ENCODE measurements at regions not wholly inside any gene's neighbourhood (a gene's known extent, or its start where the extent isn't known, plus 50 kb on each side); places are given as distances from the start of the nearest gene placed in this dataset.

GRCh38 chr12:71283883-71284282, 126.1 kb upstream of the TSPAN8 start:
- CTCF ChIA-PET, result no interaction called here

DNA sequence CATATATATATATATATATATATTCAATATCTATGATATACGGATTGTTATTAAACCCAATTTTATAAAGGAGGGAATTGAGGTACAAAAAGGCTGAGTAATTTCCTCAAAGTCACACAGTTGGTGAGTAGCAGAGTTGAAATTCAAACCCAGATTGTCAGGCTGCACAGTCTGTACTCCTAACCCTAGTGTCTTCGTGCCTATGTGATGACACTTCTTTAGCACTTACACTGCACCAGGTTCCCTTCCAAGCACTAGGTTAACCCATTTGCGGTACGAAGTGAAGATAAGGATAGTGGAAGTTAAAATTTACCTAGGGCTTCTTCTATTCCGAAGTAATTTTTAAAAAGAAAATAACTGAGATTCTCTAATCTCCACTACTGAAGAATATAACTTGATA, 125.1 kb upstream of the TSPAN8 start:
- DNase-seq (no peak), ATAC-seq (no peak)
- CTCF ChIA-PET, result no interaction called here
- H3K36me3 Mint-ChIP-seq (ENCODE audit: low read depth), result no peaks in the 10 kb centered on the region
- H3K27ac Mint-ChIP-seq, result no peak overlapping the region
- intact Hi-C loops (cut with micrococcal nuclease), result no loop called here
- H3K4me3 Mint-ChIP-seq, result no peak overlapping the region
- TF ChIP-seq, protein P1, sequence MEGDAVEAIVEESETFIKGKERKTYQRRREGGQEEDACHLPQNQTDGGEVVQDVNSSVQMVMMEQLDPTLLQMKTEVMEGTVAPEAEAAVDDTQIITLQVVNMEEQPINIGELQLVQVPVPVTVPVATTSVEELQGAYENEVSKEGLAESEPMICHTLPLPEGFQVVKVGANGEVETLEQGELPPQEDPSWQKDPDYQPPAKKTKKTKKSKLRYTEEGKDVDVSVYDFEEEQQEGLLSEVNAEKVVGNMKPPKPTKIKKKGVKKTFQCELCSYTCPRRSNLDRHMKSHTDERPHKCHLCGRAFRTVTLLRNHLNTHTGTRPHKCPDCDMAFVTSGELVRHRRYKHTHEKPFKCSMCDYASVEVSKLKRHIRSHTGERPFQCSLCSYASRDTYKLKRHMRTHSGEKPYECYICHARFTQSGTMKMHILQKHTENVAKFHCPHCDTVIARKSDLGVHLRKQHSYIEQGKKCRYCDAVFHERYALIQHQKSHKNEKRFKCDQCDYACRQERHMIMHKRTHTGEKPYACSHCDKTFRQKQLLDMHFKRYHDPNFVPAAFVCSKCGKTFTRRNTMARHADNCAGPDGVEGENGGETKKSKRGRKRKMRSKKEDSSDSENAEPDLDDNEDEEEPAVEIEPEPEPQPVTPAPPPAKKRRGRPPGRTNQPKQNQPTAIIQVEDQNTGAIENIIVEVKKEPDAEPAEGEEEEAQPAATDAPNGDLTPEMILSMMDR (IDR thresholded peaks at IDR 0.05), result no peak
- POLR2A ChIA-PET, result no interaction called here
- peaks cover 3% of the 10 kb centered on the region for H3K9me3 Mint-ChIP-seq
- H3K4me1 Mint-ChIP-seq (ENCODE audit: low read depth), result no peaks in the 10 kb centered on the region
- H3K27me3 Mint-ChIP-seq, result no peaks in the 10 kb centered on the region

More at GRCh38 chr12:71283883-71284282, 126.1 kb upstream of the TSPAN8 start:
- POLR2A ChIA-PET, result no interaction called here
- Mint-ChIP-seq H3K4me3 (no peak overlapping the region), H3K27me3 (no peaks in the 10 kb centered on the region), H3K27ac (no peak overlapping the region), H3K36me3 (ENCODE audit: low read depth) (no peaks in the 10 kb centered on the region), H3K4me1 (ENCODE audit: low read depth) (no peaks in the 10 kb centered on the region), H3K9me3 (peaks cover 4% of the 10 kb centered on the region)
- TF ChIP-seq, protein P1 (IDR thresholded peaks at IDR 0.05), result no peak
- DNase-seq (no peak), ATAC-seq (no peak)
- intact Hi-C loops (cut with micrococcal nuclease), result no loop called here

DNA sequence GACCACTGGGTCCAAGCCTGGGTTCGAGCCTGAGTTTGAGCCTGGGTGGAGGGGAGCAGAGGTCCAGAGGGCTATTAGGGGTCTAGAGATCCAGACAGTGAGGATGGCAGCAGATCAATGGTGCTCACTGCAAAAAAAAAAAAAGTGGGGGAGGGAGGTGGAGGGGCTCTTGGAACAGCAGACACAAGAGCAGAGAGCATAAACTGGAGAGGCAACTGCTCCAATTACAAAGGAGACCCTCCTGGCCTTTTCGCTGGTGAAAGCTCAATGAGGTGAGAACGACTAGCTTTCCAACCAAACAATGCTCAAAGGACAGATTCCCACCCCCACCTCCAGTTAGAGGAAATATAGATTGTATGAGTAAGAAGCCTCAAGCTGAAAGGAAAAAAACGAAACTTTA, 124.2 kb upstream of the TSPAN8 start:
- H3K9me3 Mint-ChIP-seq, result peaks cover 3% of the 10 kb centered on the region
- POLR2A ChIA-PET, result no interaction called here
- no peak for ATAC-seq

GRCh38 chr12:71281425-71281824, 123.6 kb upstream of the TSPAN8 start:
- intact Hi-C loops (cut with micrococcal nuclease), result no loop called here
- POLR2A ChIA-PET, result no interaction called here
- DNase-seq (no peak), ATAC-seq (no peak)
- CTCF ChIA-PET, result no interaction called here
- TF ChIP-seq, protein P1 (IDR thresholded peaks at IDR 0.05), result no peak
- H3K4me1 Mint-ChIP-seq (ENCODE audit: low read depth), result no peaks in the 10 kb centered on the region
- H3K9me3 Mint-ChIP-seq, result peaks cover 3% of the 10 kb centered on the region
- no peaks in the 10 kb centered on the region for H3K27me3 Mint-ChIP-seq
- no peak overlapping the region for H3K4me3 Mint-ChIP-seq
- no peak overlapping the region for H3K27ac Mint-ChIP-seq
- H3K36me3 Mint-ChIP-seq (ENCODE audit: low read depth), result no peaks in the 10 kb centered on the region

More for the DNA sequence above, 124.2 kb upstream of the TSPAN8 start:
- Mint-ChIP-seq H3K27ac (no peak overlapping the region), H3K4me3 (no peak overlapping the region), H3K4me1 (ENCODE audit: low read depth) (no peaks in the 10 kb centered on the region), H3K27me3 (no peaks in the 10 kb centered on the region), H3K36me3 (ENCODE audit: low read depth) (no peaks in the 10 kb centered on the region)
- no peak for DNase-seq
- TF ChIP-seq, protein P1 (IDR thresholded peaks at IDR 0.05), result no peak
- intact Hi-C loops (cut with micrococcal nuclease), result no loop called here
- CTCF ChIA-PET, result no interaction called here

DNA sequence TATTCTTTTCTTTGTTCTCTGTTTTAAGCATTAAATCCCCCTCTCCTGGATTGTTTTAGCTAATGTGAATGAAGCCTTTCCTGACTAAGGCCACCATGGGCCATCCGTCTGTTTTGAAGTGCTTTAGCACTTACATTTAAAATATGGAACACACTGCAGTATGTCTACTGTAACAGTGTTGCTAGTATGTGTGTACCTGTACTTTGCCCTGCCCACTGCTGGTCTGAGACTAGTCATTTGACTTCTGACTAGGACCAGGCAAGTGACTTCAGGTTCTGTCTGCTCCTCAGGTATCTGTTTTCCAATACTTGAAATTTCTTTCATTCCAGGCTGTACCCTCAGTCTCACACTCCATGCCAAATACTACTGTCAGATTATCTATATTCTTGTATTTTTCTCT, 120.1 kb upstream of the TSPAN8 start:
- no peak overlapping the region for H3K4me3 Mint-ChIP-seq
- no peaks in the 10 kb centered on the region for H3K9me3 Mint-ChIP-seq
- POLR2A ChIA-PET, result no interaction called here
- no peak overlapping the region for H3K27ac Mint-ChIP-seq
- no peaks in the 10 kb centered on the region for H3K4me1 Mint-ChIP-seq (ENCODE audit: low read depth)
- intact Hi-C loops (cut with micrococcal nuclease), result no loop called here
- no peak for ATAC-seq
- CTCF ChIA-PET, result no interaction called here
- no peaks in the 10 kb centered on the region for H3K36me3 Mint-ChIP-seq (ENCODE audit: low read depth)
- H3K27me3 Mint-ChIP-seq, result no peaks in the 10 kb centered on the region
- TF ChIP-seq, protein P1 (IDR thresholded peaks at IDR 0.05), result no peak
- DNase-seq, result no peak
